BLaER1 treated with 17β-estradiol and CSF1 and Interleukin-3, amounts not matched to agents 10 nM and 100 nM (cell line): ENCODE measurements at regions not wholly inside any gene's neighbourhood (a gene's known extent, or its start where the extent isn't known, plus 50 kb on each side); places are given as distances from the start of the nearest gene placed in this dataset.

Experiments
- H3K27ac ChIP-seq, 11 experiments: shearing (Covaris generic); formaldehyde crosslinking; 2 replicates each; pipeline ENCODE4 v1.8.1; 2022
- H3K27me3 ChIP-seq, 11 experiments: shearing (Covaris generic); formaldehyde crosslinking; 2 replicates each; pipeline ENCODE4 v1.8.1; 2022
- H3K36me3 ChIP-seq, 11 experiments: shearing (Covaris generic); formaldehyde crosslinking; 2 replicates each; pipeline ENCODE4 v1.8.1; 2022
- H3K4me1 ChIP-seq, 10 experiments: shearing (Covaris generic); formaldehyde crosslinking; 2 replicates each; pipeline ENCODE4 v1.8.1; 2022
- H3K4me2 ChIP-seq, 11 experiments: shearing (Covaris generic); formaldehyde crosslinking; 2 replicates each; pipeline ENCODE4 v1.8.1; 2022
- H3K4me3 ChIP-seq, 10 experiments: shearing (Covaris generic); formaldehyde crosslinking; 2 replicates each; pipeline ENCODE4 v1.8.1; 2022
- H3K9ac ChIP-seq, 11 experiments: shearing (Covaris generic); formaldehyde crosslinking; 2 replicates each; pipeline ENCODE4 v1.8.1; 2022
- H3K9me3 ChIP-seq, 11 experiments: shearing (Covaris generic); formaldehyde crosslinking; replicated peaks in 1 of 11; 2 replicates each; pipeline ENCODE4 v1.8.1; 2022
- H4K20me1 ChIP-seq, 11 experiments: shearing (Covaris generic); formaldehyde crosslinking; 2 replicates each; pipeline ENCODE4 v1.8.1; 2022
- Cebpa-rat ChIP-seq, 11 experiments: shearing (Covaris generic); IDR thresholded peaks; 2 replicates each; pipeline ENCODE4 v1.8.1; 2022

DNA sequence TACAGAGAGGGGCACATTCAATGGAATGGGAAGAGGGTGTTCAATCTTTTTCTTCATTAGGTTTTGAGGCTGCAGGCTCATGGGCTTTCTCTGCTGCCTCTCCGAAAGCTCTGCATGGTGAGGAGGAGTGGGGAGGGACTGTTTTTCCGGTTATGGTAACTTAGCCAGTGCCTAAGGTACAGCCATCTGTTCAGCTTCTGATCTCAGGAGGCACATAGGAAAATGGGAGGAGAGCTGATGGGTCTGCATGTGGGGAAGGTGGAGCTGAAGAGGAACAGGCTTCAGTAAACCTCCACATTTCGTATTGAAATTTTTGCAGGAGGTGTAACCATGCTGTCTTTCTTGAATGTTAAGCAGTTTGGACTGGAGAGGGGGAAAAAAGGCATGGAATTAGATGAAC is 1020.4 kb upstream of the WWC1 start:
- Histone ChIP-seq H3K9me3 (peaks cover 0 to 19% (median 9%) of the 10 kb centered on the region in 11 experiments; a peak in 12 of 22 replicates), H3K9ac (no peak overlapping the region), H3K4me3 (no peak overlapping the region), H3K27ac (no peak overlapping the region), H3K36me3 (no peaks in the 10 kb centered on the region), H3K27me3 (no peaks in the 10 kb centered on the region), H3K4me1 (peaks cover 0 to 4% (median 0%) of the 10 kb centered on the region in 10 experiments; a peak in 1 of 20 replicates), H4K20me1 (no peaks in the 10 kb centered on the region), H3K4me2 (no peak overlapping the region)
- TF ChIP-seq Cebpa-rat (IDR thresholded peaks at IDR 0.05) = no peak

DNA sequence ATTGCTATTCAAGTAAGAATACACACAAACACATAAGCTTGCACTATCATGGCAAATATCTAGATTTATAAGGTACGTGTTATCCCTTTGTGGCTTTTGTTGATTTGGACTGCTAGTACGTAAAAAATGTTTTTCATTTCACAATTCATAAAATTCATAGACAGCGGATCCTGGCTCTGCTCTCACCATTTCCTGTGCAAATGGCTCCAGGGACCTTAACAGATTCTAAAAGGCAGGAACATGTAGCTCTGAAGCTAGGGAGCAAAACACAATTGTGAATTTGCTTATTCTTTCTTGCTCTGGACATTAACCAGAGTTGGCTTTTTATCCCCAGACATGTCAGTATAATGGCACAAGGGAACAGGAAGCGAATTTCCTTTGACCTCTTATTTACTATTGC is 1019.9 kb upstream of the WWC1 start:
- peaks cover 0 to 4% (median 0%) of the 10 kb centered on the region in 10 experiments; a peak in 1 of 20 replicates for H3K4me1 ChIP-seq
- no peak overlapping the region for H3K4me3 ChIP-seq
- H3K9me3 ChIP-seq = peaks cover 0 to 19% (median 9%) of the 10 kb centered on the region in 11 experiments; a peak in 12 of 22 replicates
- no peak for TF ChIP-seq Cebpa-rat (IDR thresholded peaks at IDR 0.05)
- no peak overlapping the region for H3K4me2 ChIP-seq
- H3K9ac ChIP-seq = no peak overlapping the region
- no peaks in the 10 kb centered on the region for H3K27me3 ChIP-seq
- H3K27ac ChIP-seq = no peak overlapping the region
- H4K20me1 ChIP-seq = no peaks in the 10 kb centered on the region
- no peaks in the 10 kb centered on the region for H3K36me3 ChIP-seq

DNA sequence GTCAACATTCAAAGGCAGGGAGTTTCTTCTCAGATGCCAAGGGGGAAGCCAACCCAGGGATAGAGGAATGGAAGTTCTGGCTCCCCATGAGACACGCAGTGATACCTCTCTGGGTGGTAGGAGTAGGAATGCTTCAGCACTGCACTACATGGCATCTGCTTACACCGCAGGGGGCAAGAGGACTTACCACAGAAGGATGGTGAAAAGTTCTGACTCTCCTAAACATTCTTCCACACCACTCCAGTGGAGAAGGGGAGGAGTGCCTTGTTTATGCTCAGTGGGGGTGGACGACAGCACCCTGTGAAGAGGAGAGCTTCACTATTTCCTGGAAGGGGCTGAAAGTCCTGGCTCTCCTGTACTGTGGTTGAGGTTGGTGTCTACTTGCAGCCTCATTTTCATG is 1011.3 kb upstream of the WWC1 start:
- H3K27ac ChIP-seq = no peak overlapping the region
- no peak overlapping the region for H3K9ac ChIP-seq
- no peak for TF ChIP-seq Cebpa-rat (IDR thresholded peaks at IDR 0.05)
- no peak overlapping the region for H3K4me2 ChIP-seq
- no peaks in the 10 kb centered on the region for H3K4me1 ChIP-seq
- H3K9me3 ChIP-seq = peaks cover 0 to 29% (median 16%) of the 10 kb centered on the region in 11 experiments; a peak in 14 of 22 replicates
- H3K4me3 ChIP-seq = no peak overlapping the region
- no peaks in the 10 kb centered on the region for H4K20me1 ChIP-seq
- H3K36me3 ChIP-seq = no peaks in the 10 kb centered on the region
- H3K27me3 ChIP-seq = no peaks in the 10 kb centered on the region

DNA sequence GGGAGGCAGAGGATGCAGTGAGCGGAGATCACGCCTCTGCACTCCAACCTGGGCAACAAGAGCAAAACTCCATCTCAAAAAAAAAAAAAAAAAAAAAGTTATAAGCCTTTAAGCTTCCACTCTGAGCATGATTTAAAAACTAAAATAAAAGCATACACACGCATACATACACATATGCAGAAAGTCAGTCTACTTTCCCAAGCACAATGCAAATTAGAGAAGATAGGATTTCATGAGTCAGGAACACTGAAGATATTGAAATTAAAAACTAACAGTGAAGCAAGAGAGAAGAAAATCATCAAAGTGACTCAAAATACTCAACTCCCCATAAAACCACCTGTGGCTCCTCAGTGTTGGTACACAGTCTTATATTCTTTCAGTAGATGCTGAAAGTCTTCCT is 1009.5 kb upstream of the WWC1 start:
- Histone ChIP-seq H3K4me1 (no peaks in the 10 kb centered on the region), H3K36me3 (no peaks in the 10 kb centered on the region), H3K4me2 (no peak overlapping the region), H4K20me1 (no peaks in the 10 kb centered on the region), H3K9me3 (peaks cover 0 to 33% (median 16%) of the 10 kb centered on the region in 11 experiments; a peak in 14 of 22 replicates), H3K27ac (no peak overlapping the region), H3K4me3 (no peak overlapping the region), H3K9ac (no peak overlapping the region), H3K27me3 (no peaks in the 10 kb centered on the region)
- TF ChIP-seq Cebpa-rat (IDR thresholded peaks at IDR 0.05) = no peak

DNA sequence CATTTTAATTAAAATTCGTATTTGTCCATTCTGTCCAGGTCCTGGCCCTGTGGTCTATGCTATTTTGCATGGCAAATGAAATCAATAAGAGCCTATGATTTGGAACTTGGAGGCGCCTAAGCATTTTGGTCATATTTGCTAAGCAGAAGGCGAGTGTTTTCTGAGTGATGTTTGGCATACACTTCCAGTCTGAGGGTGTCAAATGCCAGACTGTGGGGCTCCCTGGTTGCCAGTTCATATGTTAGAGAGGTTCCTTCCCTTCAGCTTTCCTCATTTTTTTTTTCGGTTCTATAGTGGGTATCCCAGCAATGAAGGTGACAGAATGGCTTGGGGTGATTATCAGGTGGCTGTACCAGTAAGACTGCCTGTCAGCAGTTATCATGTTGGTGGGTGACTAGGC is 1007.8 kb upstream of the WWC1 start:
- Histone ChIP-seq H3K9ac (no peak overlapping the region), H3K27me3 (no peaks in the 10 kb centered on the region), H3K36me3 (no peaks in the 10 kb centered on the region), H3K9me3 (peaks cover 0 to 47% (median 30%) of the 10 kb centered on the region in 11 experiments; a peak in 18 of 22 replicates), H3K4me1 (no peaks in the 10 kb centered on the region), H3K27ac (no peak overlapping the region), H4K20me1 (no peaks in the 10 kb centered on the region), H3K4me3 (no peak overlapping the region), H3K4me2 (no peak overlapping the region)
- TF ChIP-seq Cebpa-rat (IDR thresholded peaks at IDR 0.05) = no peak

DNA sequence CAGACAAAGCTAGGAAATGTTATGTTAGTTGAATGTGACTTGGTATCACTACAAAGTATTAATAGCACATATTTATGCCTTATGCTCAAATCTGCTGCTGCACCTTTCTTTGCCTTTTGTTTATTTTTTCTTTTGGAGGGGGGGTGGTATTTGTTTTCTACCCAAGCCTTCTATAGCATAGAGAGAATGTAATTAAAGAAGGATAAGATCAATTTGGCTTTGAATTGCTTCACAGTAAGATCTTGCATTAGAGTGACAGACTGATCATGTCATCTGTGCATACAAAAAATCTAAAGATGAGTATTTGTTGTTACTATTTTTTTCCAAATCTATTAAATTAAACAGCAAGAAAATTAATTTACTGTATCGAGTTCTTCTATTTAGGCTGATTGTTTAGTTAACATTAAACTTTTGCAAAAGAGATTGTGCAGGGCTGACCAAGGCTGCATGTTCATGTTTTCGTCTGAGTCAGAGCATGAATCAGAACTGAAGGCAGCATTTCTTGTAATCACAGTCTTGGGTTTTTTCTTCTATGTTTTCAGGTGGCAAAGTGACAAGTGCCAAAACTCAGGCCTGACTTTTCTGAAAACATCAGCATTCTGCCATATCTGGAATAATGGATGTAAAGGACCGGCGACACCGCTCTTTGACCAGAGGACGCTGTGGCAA is 1007.1 kb upstream of the WWC1 start:
- Histone ChIP-seq H3K9ac (no peak overlapping the region), H3K36me3 (no peaks in the 10 kb centered on the region), H3K27ac (no peak overlapping the region), H3K4me1 (no peaks in the 10 kb centered on the region), H3K4me3 (no peak overlapping the region), H3K4me2 (no peak overlapping the region), H4K20me1 (no peaks in the 10 kb centered on the region), H3K9me3 (peaks cover 0 to 47% (median 34%) of the 10 kb centered on the region in 11 experiments; a peak in 18 of 22 replicates), H3K27me3 (no peaks in the 10 kb centered on the region)
- no peak for TF ChIP-seq Cebpa-rat (IDR thresholded peaks at IDR 0.05)

DNA sequence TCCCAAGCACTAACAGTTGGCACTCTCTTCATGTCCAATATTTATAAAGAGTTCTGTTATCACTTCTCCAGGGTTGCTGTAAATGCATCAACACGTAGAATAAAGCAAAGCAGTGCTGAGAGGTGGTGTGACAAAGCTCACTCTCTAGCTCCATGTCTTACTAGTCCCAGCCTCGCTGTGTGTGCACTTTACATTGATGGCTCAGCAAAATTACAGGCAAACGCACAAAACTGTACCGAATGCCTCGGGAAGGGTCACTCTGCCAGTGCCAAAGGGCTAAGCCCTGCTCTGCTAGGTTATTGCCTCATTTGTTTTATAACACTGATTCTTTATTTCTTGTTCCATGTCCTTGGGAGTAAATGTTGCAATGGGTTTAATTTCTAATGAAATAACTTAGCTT is 1005.9 kb upstream of the WWC1 start:
- Histone ChIP-seq H3K27ac (no peak overlapping the region), H3K36me3 (no peaks in the 10 kb centered on the region), H3K9me3 (peaks cover 0 to 38% (median 26%) of the 10 kb centered on the region in 11 experiments; a peak in 18 of 22 replicates), H3K4me1 (no peaks in the 10 kb centered on the region), H4K20me1 (no peaks in the 10 kb centered on the region), H3K4me2 (no peak overlapping the region), H3K4me3 (no peak overlapping the region), H3K27me3 (no peaks in the 10 kb centered on the region), H3K9ac (no peak overlapping the region)
- TF ChIP-seq Cebpa-rat (IDR thresholded peaks at IDR 0.05) = no peak

DNA sequence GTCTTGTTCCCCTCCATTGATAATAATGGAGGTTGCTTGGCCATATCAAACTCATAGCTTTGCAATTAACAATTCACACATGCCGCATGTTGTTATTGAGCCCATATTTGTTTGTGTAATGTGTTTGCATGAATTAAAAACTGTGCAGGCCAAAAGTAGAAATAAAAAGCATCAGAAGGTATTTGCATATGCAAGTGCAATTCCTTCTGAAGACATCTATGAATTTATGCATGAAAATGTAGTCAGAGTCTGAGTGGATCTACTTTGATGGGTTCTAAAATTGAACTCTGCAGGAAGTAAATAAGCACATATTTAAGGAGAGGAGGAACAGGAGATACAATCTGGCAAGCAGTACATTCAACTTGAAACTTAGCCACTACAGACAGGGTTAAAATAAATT is 1004.6 kb upstream of the WWC1 start:
- peaks cover 13 to 46% (median 32%) of the 10 kb centered on the region in 11 experiments for H3K9me3 ChIP-seq
- TF ChIP-seq Cebpa-rat (IDR thresholded peaks at IDR 0.05) = no peak
- H3K4me1 ChIP-seq = no peaks in the 10 kb centered on the region

DNA sequence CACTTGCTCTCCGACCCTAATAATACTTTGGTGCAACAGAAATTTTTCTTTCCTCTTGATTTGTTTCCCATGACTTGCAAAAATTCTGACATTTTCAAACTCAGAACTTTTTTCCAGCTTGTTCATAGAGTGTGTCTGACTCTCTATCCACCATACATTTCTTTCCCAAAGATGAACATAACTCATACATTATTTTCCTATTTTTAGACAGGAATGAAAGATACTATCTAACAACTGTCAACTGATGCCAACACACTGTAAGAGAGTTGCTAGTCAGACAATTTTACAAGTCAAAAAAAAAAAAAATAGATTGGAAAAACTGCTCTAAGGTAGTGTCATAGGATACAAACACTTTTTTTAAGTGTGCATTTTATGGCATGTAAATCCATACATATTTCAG is 1001.0 kb upstream of the WWC1 start:
- no peak for TF ChIP-seq Cebpa-rat (IDR thresholded peaks at IDR 0.05)
- no peaks in the 10 kb centered on the region for H3K27me3 ChIP-seq
- H3K9ac ChIP-seq = no peak overlapping the region
- H3K27ac ChIP-seq = no peak overlapping the region
- H3K9me3 ChIP-seq = peaks cover 24 to 63% (median 48%) of the 10 kb centered on the region in 11 experiments
- no peaks in the 10 kb centered on the region; a peak in 1 of 22 replicates for H3K36me3 ChIP-seq
- peaks cover 14 to 20% (median 16%) of the 10 kb centered on the region in 10 experiments for H3K4me1 ChIP-seq
- no peak overlapping the region for H3K4me3 ChIP-seq
- H4K20me1 ChIP-seq = peaks cover 0 to 5% (median 0%) of the 10 kb centered on the region in 11 experiments; a peak in 2 of 22 replicates
- no peak overlapping the region for H3K4me2 ChIP-seq

More for the DNA sequence above, 1004.6 kb upstream of the WWC1 start:
- Histone ChIP-seq H3K27ac (no peak overlapping the region), H3K27me3 (no peaks in the 10 kb centered on the region), H3K4me2 (no peak overlapping the region), H3K36me3 (no peaks in the 10 kb centered on the region), H3K9ac (no peak overlapping the region), H4K20me1 (no peaks in the 10 kb centered on the region), H3K4me3 (no peak overlapping the region)
